SK-MEL-5 (cell line): ENCODE measurements at regions not wholly inside any gene's neighbourhood (a gene's known extent, or its start where the extent isn't known, plus 50 kb on each side); places are given as distances from the start of the nearest gene placed in this dataset.
"Not testable (repeated sequence)": the region's sequence is repeated elsewhere in the genome, so short reads cannot be mapped to it uniquely, and the experiment has no call there.

ENCODE experiments used
- DNase-seq: peaks from one replicate; pipeline ENCODE4 v3.0.0-alpha.2; 2016; ENCODE audit warnings: low read depth, low spot score
- in situ Hi-C: cut with HindIII; loops from 2 replicates; pipeline ENCODE4 v1.10.0; 2016; ENCODE audit warnings: low sequenced_read_pairs, high pct_unique_total_duplicates, low pct_unique_long_range_greater_than_20kb

DNA sequence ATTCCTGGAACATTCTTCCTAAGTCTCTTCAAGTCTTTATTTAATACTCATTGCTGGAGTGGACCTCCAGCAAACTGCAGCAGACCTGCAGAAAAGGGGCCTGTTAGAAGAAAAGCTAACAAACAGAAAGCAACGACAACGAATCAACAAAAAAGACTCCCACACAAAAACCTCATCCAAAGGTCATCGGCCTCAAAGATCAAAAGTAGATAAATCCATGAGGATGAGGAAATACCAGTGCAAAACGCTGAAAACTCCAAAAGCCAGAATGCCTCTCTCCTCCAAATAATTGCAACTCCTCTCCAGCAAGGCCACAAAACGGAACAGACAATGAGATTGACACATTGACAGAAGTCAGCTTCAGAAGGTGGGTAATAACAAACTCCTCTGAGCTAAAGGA, 472.2 kb downstream of the C12orf50 start:
- DNase-seq = no peak
- in situ Hi-C loops = no loop called here

DNA sequence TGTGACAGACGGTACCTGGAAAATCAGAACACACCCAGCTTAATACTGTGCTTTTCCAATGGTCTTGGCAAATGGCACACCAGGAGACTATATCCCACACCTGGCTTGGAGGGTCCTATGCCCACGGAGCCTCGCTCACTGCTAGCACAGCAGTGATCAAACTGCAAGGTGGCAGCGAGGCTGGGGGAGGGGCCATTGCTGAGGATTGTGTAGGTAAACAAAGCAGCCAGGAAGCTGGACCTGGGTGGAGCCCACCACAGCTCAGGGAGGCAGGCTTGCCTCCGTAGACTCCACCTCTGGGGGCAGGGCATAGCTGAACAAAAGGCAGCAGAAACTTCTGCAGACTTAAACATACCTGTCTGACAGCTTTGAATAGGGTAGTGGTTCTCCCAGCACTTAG, 498.0 kb downstream of the C12orf50 start:
- in situ Hi-C loops, DNase-seq: not testable (repeated sequence)

DNA sequence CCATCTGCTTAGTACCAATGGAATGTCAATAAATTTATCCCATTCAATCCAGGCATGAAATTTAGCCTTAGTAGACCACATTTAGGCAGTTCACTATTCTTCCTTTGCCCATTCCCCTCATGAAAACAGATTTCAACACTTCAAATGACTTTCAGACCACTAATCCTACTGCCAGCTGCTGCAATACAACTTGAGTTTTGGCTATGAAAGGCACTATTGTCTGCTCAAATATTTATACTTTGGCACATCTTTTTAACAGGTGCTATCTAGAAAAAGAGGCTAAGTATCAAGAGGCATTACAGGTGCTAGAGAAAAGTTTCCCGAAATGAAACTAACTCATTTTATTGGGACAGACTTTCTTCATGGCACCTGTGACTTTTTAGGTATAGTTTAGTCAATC, 499.8 kb downstream of the C12orf50 start:
- no peak for DNase-seq
- in situ Hi-C loops = no loop called here

DNA sequence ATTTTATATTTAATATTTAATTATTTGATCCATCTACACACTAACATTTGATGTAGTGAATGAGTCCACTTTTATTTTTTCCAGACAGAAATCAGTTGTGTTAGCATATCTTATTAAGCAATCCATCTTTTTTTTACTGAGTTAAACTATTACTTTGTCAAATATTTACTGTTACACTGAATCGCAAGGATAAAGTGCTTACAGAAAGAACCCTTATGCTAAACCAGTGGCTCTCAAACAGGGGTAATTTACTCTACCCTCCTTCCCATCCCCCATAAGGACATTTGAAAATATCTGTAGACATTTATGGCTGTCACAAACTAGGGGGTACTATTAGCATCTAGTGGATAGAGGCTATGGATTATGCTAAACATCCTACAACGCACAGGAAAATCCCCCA, 508.2 kb downstream of the C12orf50 start:
- in situ Hi-C loops = no loop called here
- DNase-seq = no peak

DNA sequence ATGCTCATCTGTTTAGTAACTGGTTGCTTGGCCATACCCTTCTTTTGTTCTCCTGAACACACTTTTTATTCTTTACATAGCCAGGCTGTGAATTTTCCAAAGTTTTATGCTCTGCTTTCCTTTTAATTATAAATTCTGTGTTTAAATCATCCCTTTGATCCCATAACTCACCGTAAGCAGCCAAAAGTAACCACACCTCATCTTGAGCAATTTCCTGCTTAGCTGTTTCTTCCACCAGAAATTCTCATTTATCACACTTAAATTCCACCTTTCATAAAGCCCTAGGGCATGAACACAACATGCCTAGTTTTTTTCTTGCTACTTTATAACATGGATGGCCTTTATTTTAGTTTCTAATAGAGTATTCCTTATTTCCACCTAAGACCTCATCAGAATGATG, 510.7 kb downstream of the C12orf50 start:
- DNase-seq = no peak
- in situ Hi-C loops = no loop called here

DNA sequence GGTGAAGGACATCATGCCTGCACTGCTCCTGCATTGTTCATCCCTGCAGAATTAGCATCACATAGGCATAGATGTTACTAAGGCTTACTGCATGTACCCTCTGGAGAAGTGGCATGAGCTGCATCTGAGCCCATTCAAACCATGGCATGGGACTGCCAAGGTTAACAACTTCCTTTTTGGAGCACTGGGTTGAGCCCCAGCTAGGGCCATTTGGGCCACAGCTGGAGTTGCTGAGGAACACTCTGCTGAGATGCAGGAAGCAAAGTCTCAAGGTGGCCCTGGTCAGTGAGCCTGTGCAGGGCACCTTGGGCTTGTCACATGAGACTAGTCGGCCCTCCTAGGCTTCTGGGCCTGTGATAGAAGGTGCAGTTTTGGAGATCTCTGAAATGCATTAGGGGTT, 511.2 kb downstream of the C12orf50 start:
- in situ Hi-C loops = no loop called here

DNA sequence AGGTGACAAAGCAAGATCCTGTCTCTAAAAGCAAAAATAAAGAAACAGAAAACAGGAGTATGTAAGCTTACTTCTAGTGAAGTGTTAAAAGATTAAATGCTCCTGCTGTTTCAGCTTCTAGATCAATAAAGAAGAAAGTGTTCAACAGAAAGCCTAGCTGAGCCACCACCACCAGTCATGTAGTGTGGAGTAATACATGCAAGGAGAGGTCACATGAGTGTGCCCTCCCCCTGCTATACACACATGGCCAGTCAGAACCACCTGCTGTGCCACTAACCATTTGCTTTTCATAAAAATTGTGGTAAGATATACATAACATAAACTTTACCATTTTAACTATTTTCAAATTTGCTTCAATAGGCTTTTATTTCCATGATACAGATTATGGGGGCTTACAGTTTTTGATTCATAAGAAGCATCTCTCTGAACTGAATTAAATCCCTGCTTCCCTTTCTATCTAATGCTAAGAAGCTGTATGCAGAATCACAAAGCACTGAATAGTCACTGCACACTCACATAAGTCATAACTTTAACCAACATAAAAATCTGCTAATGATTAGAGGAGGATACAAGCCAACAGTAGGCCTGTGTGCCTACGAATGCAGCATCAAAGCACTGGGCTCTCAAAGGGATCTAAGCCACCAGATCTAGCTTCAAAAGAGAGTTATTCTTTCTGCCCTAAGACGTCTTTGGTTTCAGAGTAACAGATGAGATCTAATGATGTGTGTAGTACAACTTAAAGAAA, 515.5 kb downstream of the C12orf50 start:
- no peak for DNase-seq
- in situ Hi-C loops = no loop called here

More for the DNA sequence above, 511.2 kb downstream of the C12orf50 start:
- DNase-seq = no peak

DNA sequence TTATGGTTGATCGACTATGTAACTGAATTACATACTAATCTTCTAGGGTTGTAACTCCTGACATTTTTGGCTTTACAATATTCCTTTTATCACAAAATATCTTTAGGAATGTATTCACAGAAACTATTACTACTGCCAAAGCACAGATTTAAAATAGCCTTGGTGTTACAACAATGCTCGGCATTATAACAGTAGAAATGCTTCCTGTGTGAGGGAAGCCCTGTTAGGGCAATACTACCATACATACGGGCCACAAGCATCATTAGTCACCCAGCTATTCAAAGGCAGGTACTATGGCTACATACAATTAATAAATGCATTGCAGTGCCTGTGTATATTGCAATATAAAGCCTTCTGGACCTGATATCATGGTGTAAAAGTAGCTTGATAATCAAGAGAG, 517.8 kb downstream of the C12orf50 start:
- DNase-seq = peak; percentile 38
- in situ Hi-C loops = no loop called here

DNA sequence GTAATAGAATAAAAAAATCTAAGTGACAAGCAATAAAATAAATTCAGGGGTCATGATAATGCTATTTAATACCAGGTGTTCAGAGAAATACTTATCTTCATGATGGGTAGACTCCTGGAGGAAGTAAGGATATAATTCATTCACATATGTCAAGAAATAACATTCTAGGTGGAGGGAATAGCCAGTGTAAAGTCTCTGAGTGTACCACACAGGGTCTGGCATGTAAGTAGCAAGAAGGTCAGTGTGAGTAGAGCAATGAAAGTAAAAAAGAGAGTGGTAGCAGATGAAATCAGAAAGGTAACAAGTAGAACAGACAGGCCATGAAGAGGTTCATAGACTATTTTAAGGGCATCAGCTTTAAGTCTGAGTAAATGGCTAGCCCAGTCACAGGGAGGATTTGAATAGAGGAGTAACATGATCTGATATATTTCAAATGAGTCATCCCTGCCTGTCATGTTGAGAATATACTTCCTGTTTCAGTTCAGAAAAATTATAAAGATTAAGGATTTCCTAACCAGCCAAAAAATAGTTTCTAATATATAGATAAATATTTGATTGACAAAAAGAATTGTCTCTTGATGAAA, 519.9 kb downstream of the C12orf50 start:
- in situ Hi-C loops = no loop called here
- DNase-seq = peak; percentile 21

DNA sequence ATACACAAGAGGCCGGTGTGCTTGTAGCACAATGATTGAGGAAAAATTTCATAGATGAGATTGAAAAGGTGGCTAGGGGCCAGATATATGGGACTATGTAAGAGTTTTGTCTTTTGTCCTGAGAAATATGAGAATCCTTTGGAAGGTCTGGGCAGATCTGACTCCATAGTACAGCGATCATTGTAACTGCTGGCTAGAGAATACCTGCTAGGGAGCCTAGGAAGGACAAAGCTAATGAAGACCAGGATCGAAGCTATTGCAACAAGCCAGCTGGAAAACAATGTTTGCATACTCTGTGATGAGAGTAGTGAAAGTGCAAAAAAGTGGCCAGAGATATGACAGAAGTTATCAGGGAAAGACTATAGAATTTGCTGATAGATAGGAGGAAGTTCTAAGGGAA, 537.6 kb downstream of the C12orf50 start:
- in situ Hi-C loops = no loop called here
- no peak for DNase-seq

DNA sequence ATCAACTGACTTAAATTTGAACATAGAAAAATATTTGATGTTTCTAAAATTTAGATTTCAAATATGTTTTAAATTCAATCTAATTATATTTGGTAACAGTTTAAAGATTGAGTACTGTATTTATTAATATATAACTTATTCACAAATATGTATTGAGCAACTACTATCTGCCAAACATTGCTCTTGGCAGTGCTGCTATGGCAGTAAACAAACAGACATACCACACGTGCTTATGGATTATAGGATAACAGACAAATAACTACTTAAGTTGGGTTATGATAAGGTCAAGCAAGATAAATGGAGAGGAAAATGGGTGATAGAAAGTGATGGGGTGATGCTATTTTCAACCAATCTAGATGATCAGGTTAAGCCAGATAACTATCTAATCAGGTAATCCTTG, 538.1 kb downstream of the C12orf50 start:
- in situ Hi-C loops = no loop called here
- DNase-seq = no peak

DNA sequence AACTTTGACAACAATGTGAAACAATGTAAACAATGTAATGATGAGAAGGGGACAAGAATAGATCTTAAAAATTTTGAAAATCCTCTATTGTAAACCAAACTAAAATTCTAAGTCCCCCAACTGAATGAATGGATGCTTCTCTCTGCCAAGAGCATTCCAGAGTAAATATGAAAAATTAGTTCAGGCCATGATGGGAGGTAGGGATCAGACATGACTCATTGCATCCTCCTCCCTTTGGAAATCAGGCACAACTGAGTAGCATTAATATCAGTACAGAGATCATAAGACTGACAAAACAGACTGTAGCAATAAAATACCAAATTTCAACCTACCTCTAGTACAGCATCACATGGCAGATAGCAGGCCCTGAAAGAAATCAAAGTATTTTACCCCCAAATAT, 559.9 kb downstream of the C12orf50 start:
- no peak for DNase-seq
- in situ Hi-C loops = no loop called here

DNA sequence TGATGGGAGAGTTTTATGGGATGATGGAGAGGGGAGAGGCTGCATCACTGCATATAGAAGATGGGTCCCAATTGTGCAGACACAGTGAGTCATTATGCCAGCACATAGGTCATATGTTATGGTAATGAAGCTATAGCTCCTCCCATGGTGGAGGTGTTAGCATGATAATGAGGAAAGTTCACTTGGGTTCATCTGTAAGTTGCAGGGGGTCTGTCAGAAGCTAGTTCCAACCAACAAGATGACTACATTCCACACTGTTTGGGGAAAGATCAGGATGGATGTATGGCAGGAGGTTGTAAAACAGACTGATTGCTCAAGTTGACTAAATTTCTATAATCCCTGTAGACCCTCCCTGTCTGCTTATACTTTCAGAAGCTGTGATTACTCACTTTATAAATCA, 561.3 kb downstream of the C12orf50 start:
- no peak for DNase-seq
- in situ Hi-C loops = no loop called here

DNA sequence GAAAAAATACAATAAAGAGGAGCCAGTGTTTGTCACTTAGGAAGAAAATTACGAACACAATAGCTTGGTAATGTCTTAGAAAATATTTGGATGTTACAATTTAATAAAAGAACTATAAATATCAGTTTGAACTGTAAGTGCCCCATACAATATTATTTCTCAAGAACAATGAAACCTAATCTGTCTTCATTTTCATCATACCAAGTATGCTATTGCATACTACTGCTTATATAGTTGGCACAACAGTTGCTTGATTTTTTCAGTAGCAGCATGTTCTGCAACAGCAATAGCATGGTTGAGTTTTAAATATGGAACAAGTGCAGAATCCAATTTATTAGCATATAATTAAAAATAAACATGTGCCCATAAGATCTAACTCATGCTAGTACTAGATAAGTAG, 564.6 kb downstream of the C12orf50 start:
- in situ Hi-C loops = no loop called here
- no peak for DNase-seq

DNA sequence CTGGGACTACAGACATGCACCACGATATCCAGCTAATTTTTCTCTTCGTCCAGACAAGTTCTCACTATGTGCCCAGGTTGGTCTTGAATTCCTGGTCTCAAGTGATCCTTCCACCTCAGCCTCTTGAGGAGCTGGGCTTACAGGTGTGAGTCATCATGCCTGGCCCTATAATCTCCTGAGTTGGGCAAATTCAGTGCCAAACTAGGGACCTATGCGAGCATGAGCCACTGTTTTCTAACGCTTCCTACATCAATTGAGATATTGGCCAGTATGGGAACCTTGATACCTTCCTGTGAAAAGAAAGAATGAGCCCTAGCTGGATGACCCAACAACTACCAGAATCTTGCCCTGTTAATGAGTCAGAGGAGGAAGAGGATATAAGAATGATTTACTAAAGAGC, 585.2 kb downstream of the C12orf50 start:
- in situ Hi-C loops = no loop called here
- DNase-seq = no peak

DNA sequence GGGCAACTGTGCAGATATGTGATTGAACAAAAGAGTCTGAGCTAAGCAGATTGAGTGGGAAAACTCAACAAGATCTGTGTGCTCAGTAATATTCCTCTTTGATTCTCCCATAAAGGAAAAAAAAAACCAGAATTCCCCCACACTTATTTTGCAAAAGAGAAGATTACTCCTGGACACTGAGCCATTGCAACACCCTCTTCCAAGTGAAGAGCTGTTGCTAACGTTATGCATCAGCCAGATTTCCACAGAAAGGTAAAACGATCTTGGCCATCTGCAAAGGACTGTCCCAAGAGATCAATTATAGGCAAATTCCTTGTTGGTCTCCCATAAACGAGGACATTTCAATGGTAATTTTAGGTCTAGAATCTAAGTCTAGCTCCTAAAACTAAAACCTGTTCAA, 587.7 kb downstream of the C12orf50 start:
- no peak for DNase-seq
- in situ Hi-C loops = no loop called here

DNA sequence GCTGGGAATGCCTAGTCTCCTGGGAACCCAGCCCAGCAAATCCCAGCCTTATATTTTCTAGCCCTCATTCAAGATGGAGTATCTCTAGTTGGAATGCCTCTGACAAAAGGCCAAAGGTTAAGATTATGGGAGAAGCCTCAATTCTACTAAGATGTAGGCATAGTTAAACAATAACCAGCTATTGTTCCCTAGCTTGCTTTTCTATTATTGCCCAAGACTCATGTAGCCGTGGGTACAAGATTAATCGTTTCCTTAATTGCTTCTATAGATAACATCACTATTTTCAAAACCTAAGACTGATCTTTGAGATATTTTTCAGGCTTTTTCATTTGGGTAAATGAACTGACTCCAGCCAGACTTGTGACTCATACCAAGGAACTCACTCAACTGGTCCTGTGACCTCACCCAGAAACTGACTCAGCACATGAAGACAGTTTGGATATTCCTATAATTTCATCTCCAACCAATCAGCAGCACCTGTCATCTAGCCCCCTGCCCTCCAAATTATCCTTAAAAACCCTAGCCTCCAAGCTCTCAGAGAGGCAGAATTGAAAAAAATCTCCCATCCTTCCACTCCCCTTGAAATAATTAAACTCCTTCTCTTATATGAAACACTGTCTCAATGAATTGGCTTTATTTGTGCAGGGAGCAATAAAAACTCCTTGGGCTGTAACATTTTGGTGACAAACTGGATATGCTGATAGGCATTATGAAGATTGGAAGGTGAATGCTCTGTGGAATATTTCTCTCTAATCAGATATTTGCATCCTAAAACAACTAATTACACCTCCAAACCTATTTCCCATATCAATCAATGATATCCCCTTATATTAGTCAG, 589.0 kb downstream of the C12orf50 start:
- in situ Hi-C loops = no loop called here

DNA sequence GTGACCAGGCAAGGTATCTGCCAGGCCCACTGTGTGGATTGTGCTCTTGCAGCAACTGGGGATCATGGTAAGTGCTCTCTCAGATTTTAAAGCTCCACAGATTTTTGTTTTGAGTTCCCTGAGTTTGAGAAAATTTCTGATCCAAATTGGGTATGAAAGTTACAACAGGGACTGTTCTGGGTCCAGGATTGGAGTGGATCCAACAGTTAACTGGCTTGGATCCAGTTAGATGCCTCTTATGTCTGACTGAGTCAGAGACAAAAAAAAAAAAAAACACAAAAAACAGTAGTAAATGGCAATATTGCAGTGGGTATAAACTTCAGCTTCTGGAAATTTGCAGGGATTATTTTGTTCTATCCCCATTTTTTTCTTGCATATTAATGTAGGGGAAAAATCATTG, 598.8 kb downstream of the C12orf50 start:
- in situ Hi-C loops = no loop called here
- DNase-seq = no peak

More for the DNA sequence above, 589.0 kb downstream of the C12orf50 start:
- peak; percentile 15 for DNase-seq
